Left cardiac atrium (tissue), 4 donors: ENCODE measurements at regions not wholly inside any gene's neighbourhood (a gene's known extent, or its start where the extent isn't known, plus 50 kb on each side); places are given as distances from the start of the nearest gene placed in this dataset.

Experiments used
- ATAC-seq, 2 donors: fragments of 200-7000 bp; cut with Tn5 transposase; one replicate each; pipeline ENCODE4 v1.9.1; 2020; ENCODE audit warnings: mild to moderate bottlenecking in 2 of 2, moderate library complexity in 2 of 2
- DNase-seq: peaks from one replicate; pipeline ENCODE4 v3.0.0-alpha.2; 2020
- intact Hi-C, 2 donors: fragments of 100-400 bp; cut with DNase I; formaldehyde crosslinking; loops; one replicate each; pipeline versions ENCODE4 v1.14.1 to v1.15.1; 2022 to 2023
- donor health status: DM: no; HTN: yes; CAD: no.
- donor health status: DM: no; HTN: yes; CAD: no; lungs with severe emphysema.
- donor health status: DM: yes; HTN: yes; CAD: no.
- donor health status: Dilated cardiomyopathy.

- intact Hi-C loops: no loop called here
- no peak for DNase-seq
- ATAC-seq: no peak
Measured at GRCh38 chr16:51382211-51382610, 231.1 kb upstream of the SALL1 start.

GRCh38 chr16:51376080-51376479, 225.0 kb upstream of the SALL1 start:
- intact Hi-C loops: no loop called here
- ATAC-seq (no peak), DNase-seq (no peak)

GRCh38 chr16:51374790-51375189, 223.7 kb upstream of the SALL1 start:
- DNase-seq: no peak
- ATAC-seq: no peak
- intact Hi-C loops: no loop called here

GRCh38 chr16:51374346-51374745, 223.3 kb upstream of the SALL1 start:
- intact Hi-C loops: no loop called here
- ATAC-seq: no peak
- DNase-seq: no peak

- no peak for ATAC-seq
- no peak for DNase-seq
- intact Hi-C loops: no loop called here
Measured at GRCh38 chr16:51365715-51366114, 214.6 kb upstream of the SALL1 start.

- intact Hi-C loops: no loop called here
- ATAC-seq (peak; percentile 56 to 84), DNase-seq (peak; percentile 23)
Measured at GRCh38 chr16:51359141-51359955, 208.3 kb upstream of the SALL1 start.

- DNase-seq (no peak), ATAC-seq (no peak)
- intact Hi-C loops: no loop called here
Measured at GRCh38 chr16:51357839-51358238, 206.8 kb upstream of the SALL1 start.

GRCh38 chr16:51355875-51356274, 204.8 kb upstream of the SALL1 start:
- intact Hi-C loops: no loop called here
- DNase-seq: no peak
- no peak for ATAC-seq

GRCh38 chr16:51355195-51355594, 204.1 kb upstream of the SALL1 start:
- DNase-seq: no peak
- no peak for ATAC-seq
- intact Hi-C loops: no loop called here

- ATAC-seq (no peak), DNase-seq (no peak)
- intact Hi-C loops: no loop called here
Measured at GRCh38 chr16:51353055-51353454, 202.0 kb upstream of the SALL1 start.

- ATAC-seq (no peak), DNase-seq (no peak)
- intact Hi-C loops: no loop called here
Measured at GRCh38 chr16:51349626-51350025, 198.6 kb upstream of the SALL1 start.

- intact Hi-C loops: no loop called here
- ATAC-seq (no peak), DNase-seq (no peak)
Measured at GRCh38 chr16:51343411-51343810, 192.3 kb upstream of the SALL1 start.

GRCh38 chr16:51341204-51341603, 190.1 kb upstream of the SALL1 start:
- no peak for ATAC-seq
- intact Hi-C loops: no loop called here
- DNase-seq: no peak

GRCh38 chr16:51337662-51338061, 186.6 kb upstream of the SALL1 start:
- DNase-seq (no peak), ATAC-seq (no peak)
- intact Hi-C loops: no loop called here

GRCh38 chr16:51328733-51329132, 177.7 kb upstream of the SALL1 start:
- ATAC-seq (no peak), DNase-seq (no peak)
- intact Hi-C loops: no loop called here

- intact Hi-C loops: no loop called here
- DNase-seq: no peak
- ATAC-seq: no peak
Measured at GRCh38 chr16:51327001-51327400, 175.9 kb upstream of the SALL1 start.

GRCh38 chr16:51326131-51326856, 175.2 kb upstream of the SALL1 start:
- DNase-seq: no peak
- intact Hi-C loops: no loop called here
- ATAC-seq: peak in 1 of 2 donors; percentile 79

GRCh38 chr16:51321251-51321650, 170.2 kb upstream of the SALL1 start:
- intact Hi-C loops: no loop called here
- no peak for ATAC-seq
- DNase-seq: no peak

GRCh38 chr16:51317575-51317974, 166.5 kb upstream of the SALL1 start:
- DNase-seq (no peak), ATAC-seq (no peak)
- intact Hi-C loops: no loop called here

GRCh38 chr16:51313198-51313597, 162.1 kb upstream of the SALL1 start:
- ATAC-seq: no peak

More at GRCh38 chr16:51313198-51313597, 162.1 kb upstream of the SALL1 start:
- intact Hi-C loops: no loop called here
- DNase-seq: no peak
